GM12878 (cell line): ENCODE measurements at regions not wholly inside any gene's neighbourhood (a gene's known extent, or its start where the extent isn't known, plus 50 kb on each side); places are given as distances from the start of the nearest gene placed in this dataset.

ENCODE experiments used
- ATAC-seq: fragments of 200-7000 bp; cut with Tn5 transposase; 3 replicates; pipeline ENCODE4 v1.9.1; 2020; ENCODE audit warnings: mild to moderate bottlenecking, moderate library complexity
- BruUV-seq: library from RNA; stranded (reverse); fragments of 400-500 nt; replicated peaks from 2 replicates; lab custom pipeline; 2021; lab: Mats Ljungman, UMichigan
- CTCF ChIA-PET: fragments of 300-600 bp; sonication (Branson Sonifier 250); formaldehyde crosslinking; extraction: SDS; loops from one replicate; lab custom pipeline; 2021; ENCODE audit warnings: inconsistent platforms; lab: Yijun Ruan, JAX
- POLR2A ChIA-PET: fragments of 350-600 bp; formaldehyde crosslinking; extraction: SDS; loops from one replicate; lab custom pipeline; 2021; ENCODE audit warnings: inconsistent platforms; lab: Charles Lee
- RAD21 ChIA-PET: fragments of 300-600 bp; sonication (Branson Sonifier 250); formaldehyde crosslinking; loops from one replicate; lab custom pipeline; 2023; ENCODE audit warnings: antibody characterized with exemption; ENCODE audit not compliant: unreplicated experiment; lab: Charles Lee
- SMC1A ChIA-PET: fragments of 300-600 bp; sonication (Branson Sonifier 250); formaldehyde crosslinking; loops from one replicate; lab custom pipeline; 2023; ENCODE audit not compliant: unreplicated experiment, uncharacterized antibody; lab: Charles Lee
- DNase-seq: peaks from one replicate; pipeline ENCODE4 v3.0.0-alpha.2; 2011; ENCODE audit warnings: low read depth, low spot score
- FAIRE-seq: peaks from 3 replicates; lab custom pipeline; 2011; peaks lifted over from hg19 to GRCh38; lab: Jason Lieb, UNC
- H2AFZ ChIP-seq: 2 replicates; pipeline ENCODE4 v1.6.0; 2011; ENCODE audit warnings: low read depth, low read length, control low read depth; ENCODE audit not compliant: control insufficient read depth
- H3K27ac ChIP-seq: 2 replicates; pipeline ENCODE4 v1.5.1; 2011; ENCODE audit warnings: control low read depth; ENCODE audit not compliant: control insufficient read depth, insufficient read depth
- H3K27me3 ChIP-seq, 2 experiments: replicated peaks in 1 of 2; 2 replicates each; pipeline versions ENCODE4 v1.6.0 to v1.6.1; 2011; ENCODE audit warnings: low read length in 1 of 2; ENCODE audit not compliant: control insufficient read depth in 2 of 2, insufficient read depth in 2 of 2
- H3K36me3 ChIP-seq, 2 experiments: 2 replicates each; pipeline ENCODE4 v1.5.1; 2011; ENCODE audit warnings: low read length in 1 of 2; ENCODE audit not compliant: control insufficient read depth in 2 of 2, insufficient read depth in 2 of 2
- H3K4me1 ChIP-seq: 2 replicates; pipeline ENCODE4 v1.6.1; 2011; ENCODE audit warnings: mild to moderate bottlenecking, low read length, moderate library complexity, mixed read lengths; ENCODE audit not compliant: control insufficient read depth, insufficient read depth
- H3K4me2 ChIP-seq: 2 replicates; pipeline ENCODE4 v1.6.0; 2011; ENCODE audit warnings: control low read depth; ENCODE audit not compliant: control insufficient read depth, insufficient read depth
- H3K4me3 ChIP-seq: fragments of 200-600 bp; sonication (generic); 2 replicates; pipeline ENCODE4 v1.5.1; 2016
- H3K79me2 ChIP-seq: 2 replicates; pipeline ENCODE4 v1.6.0; 2011; ENCODE audit warnings: low read length; ENCODE audit not compliant: control insufficient read depth, insufficient read depth
- H3K9ac ChIP-seq: 2 replicates; pipeline ENCODE4 v1.8.0; 2011; ENCODE audit warnings: low read length, control low read depth, mixed read lengths; ENCODE audit not compliant: control insufficient read depth, insufficient read depth
- H3K9me3 ChIP-seq: replicated peaks from 3 replicates; pipeline ENCODE4 v1.5.1; 2011; ENCODE audit warnings: mild to moderate bottlenecking, low read length; ENCODE audit not compliant: control insufficient read depth, insufficient read depth
- H4K20me1 ChIP-seq: 2 replicates; pipeline ENCODE4 v1.6.0; 2011; ENCODE audit not compliant: control insufficient read depth, insufficient read depth
- ATF7 ChIP-seq: fragments of 450-650 bp; IDR thresholded peaks from 2 replicates; pipeline ENCODE4 v1.6.1; 2016; ENCODE audit warnings: low read depth, mild to moderate bottlenecking
- CREM ChIP-seq: IDR thresholded peaks from 2 replicates; pipeline ENCODE4 v1.6.1; 2014; ENCODE audit warnings: antibody characterized with exemption, low read depth
- KAT2A ChIP-seq: conservative IDR thresholded peaks from 2 replicates; pipeline ENCODE4 v1.6.1; 2011; ENCODE audit warnings: low read depth, low read length; ENCODE audit not compliant: control insufficient read depth
- KDM1A ChIP-seq: fragments of 200-600 bp; sonication (generic); IDR thresholded peaks from 2 replicates; pipeline ENCODE4 v1.6.1; 2016; ENCODE audit warnings: borderline replicate concordance
- MYB ChIP-seq: fragments of 150-350 bp; IDR thresholded peaks from 2 replicates; pipeline ENCODE4 v1.6.1; 2014; ENCODE audit warnings: mild to moderate bottlenecking, low read depth, low read length, borderline replicate concordance
- NBN ChIP-seq: fragments of 450-650 bp; IDR thresholded peaks from 2 replicates; pipeline ENCODE4 v1.6.1; 2016
- NR2F1 ChIP-seq: fragments of 450-650 bp; conservative IDR thresholded peaks from 2 replicates; pipeline ENCODE4 v1.6.1; 2017; ENCODE audit warnings: mild to moderate bottlenecking
- RFX5 ChIP-seq: IDR thresholded peaks from 2 replicates; pipeline ENCODE4 v1.6.1; 2011; ENCODE audit warnings: low read depth, low read length, improper control_type of control experiment
- SMARCA5 ChIP-seq: fragments of 450-650 bp; IDR thresholded peaks from 2 replicates; pipeline ENCODE4 v1.6.1; 2017; ENCODE audit warnings: mild to moderate bottlenecking
- SRF ChIP-seq, 2 experiments: IDR thresholded peaks; 2 replicates each; pipeline ENCODE4 v1.6.1; 2011; ENCODE audit warnings: low read depth in 2 of 2, low read length in 2 of 2, mild to moderate bottlenecking in 1 of 2, moderate library complexity in 1 of 2
- ZNF217 ChIP-seq: fragments of 450-650 bp; IDR thresholded peaks from 2 replicates; pipeline ENCODE4 v1.6.1; 2017; ENCODE audit warnings: antibody characterized with exemption, mild to moderate bottlenecking
- ZNF24 ChIP-seq: fragments of 450-650 bp; IDR thresholded peaks from 2 replicates; pipeline ENCODE4 v1.6.1; 2017; ENCODE audit warnings: antibody characterized with exemption, mild to moderate bottlenecking
- WGBS: methylation state at CpG from one replicate; pipeline ENCODE4 v1.1.6; 2016; ENCODE audit warnings: low lambda C conversion rate; ENCODE audit not compliant: insufficient replicate concordance, insufficient coverage; ENCODE audit errors: missing lambda C conversion rate; 5-methylcytosine and 5-hydroxymethylcytosine counted together
- in situ Hi-C: fragments of 300-500 bp; cut with MboI; formaldehyde crosslinking; loops from 9 replicates; pipeline ENCODE4 v1.14.3; 2018; ENCODE audit warnings: mixed read lengths
- intact Hi-C: fragments of 100-400 bp; cut with micrococcal nuclease; formaldehyde crosslinking; loops from one replicate; pipeline ENCODE4 v1.14.2; 2022; ENCODE audit not compliant: unreplicated experiment
- TF ChIP-seq, protein P1 (sequence below): IDR thresholded peaks from 2 replicates; pipeline ENCODE4 v1.6.1; 2011; ENCODE audit warnings: borderline replicate concordance, low read depth, mild to moderate bottlenecking, moderate library complexity, mixed read lengths, low read length; ENCODE audit not compliant: insufficient read depth; ENCODE audit errors: extremely low read length
- TF ChIP-seq, protein P2 (sequence below): fragments of 450-650 bp; IDR thresholded peaks from 2 replicates; pipeline ENCODE4 v1.6.1; 2018; ENCODE audit warnings: borderline replicate concordance, mild to moderate bottlenecking; ENCODE audit not compliant: partially characterized antibody

DNA sequence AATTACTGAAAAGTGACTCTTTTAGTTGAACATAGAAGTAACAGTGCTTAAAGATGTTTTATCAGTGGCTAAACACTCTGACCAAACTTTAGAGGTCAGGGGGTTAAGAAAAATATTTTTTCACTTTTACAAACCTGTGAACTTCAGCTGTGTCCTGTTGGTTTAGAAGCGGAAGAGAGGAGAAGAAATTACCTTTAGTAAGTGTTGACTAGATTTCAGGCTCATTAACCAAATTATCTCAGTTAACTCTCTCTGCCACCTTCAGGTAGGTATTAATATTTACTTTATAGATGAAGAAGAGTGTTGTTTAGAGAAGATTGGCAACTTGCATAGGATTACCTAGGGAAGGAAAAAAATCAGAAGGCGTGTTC is 151.9 kb upstream of the CMC1 start:
- in situ Hi-C loops (no loop called here), intact Hi-C loops (no loop called here)
- no TSS peak for BruUV-seq
- no peaks in the 10 kb centered on the region for H3K79me2 ChIP-seq
- DNase-seq (no peak), FAIRE-seq (no peak), ATAC-seq (peak; percentile 33; the same call in 2 of the 3 replicates)
- no peaks in the 10 kb centered on the region for H3K36me3 ChIP-seq
- no peak overlapping the region for H2AFZ ChIP-seq
- H3K4me1 ChIP-seq, result no peaks in the 10 kb centered on the region
- H3K9me3 ChIP-seq, result no peaks in the 10 kb centered on the region
- SMC1A ChIA-PET, result interaction anchor here (0.7 to 1.4 kb wide), 7 partner anchors 17 to 366 kb away, joined by 3 to 5 read pairs (median 3); no protein-coding TSS in a partner anchor
- POLR2A ChIA-PET, result interaction anchor here (0.7 kb wide), 1 partner anchor 41 kb away, joined by 3 read pairs; no protein-coding TSS in a partner anchor
- H4K20me1 ChIP-seq, result no peaks in the 10 kb centered on the region
- no peak overlapping the region for H3K4me2 ChIP-seq
- no peak for TF ChIP-seq ZNF24
- peak; percentile 91 for TF ChIP-seq NR2F1
- TF ChIP-seq ZNF217, result peak; percentile 46; the same call in 1 of the 2 replicates
- TF ChIP-seq, protein P1, sequence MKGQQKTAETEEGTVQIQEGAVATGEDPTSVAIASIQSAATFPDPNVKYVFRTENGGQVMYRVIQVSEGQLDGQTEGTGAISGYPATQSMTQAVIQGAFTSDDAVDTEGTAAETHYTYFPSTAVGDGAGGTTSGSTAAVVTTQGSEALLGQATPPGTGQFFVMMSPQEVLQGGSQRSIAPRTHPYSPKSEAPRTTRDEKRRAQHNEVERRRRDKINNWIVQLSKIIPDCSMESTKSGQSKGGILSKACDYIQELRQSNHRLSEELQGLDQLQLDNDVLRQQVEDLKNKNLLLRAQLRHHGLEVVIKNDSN, result no peak
- 0 out of 2 replicates have a peak, but pooled peaks have one; percentile 32 for TF ChIP-seq SMARCA5
- no peak for TF ChIP-seq KAT2A
- no peak for TF ChIP-seq NBN
- H3K4me3 ChIP-seq, result no peak overlapping the region
- H3K27ac ChIP-seq, result no peak overlapping the region
- RAD21 ChIA-PET, result interaction anchor here (0.5 to 1.3 kb wide), 3 partner anchors 39 to 54 kb away, joined by 3 to 4 read pairs (median 3); no protein-coding TSS in a partner anchor
- CTCF ChIA-PET, result interaction anchor here (1.0 to 1.6 kb wide), 4 partner anchors 33 to 156 kb away, joined by 3 to 6 read pairs (median 4); no protein-coding TSS in a partner anchor
- WGBS, result 40% methylated on average over 2 of the region's 2 CpGs
- no peaks in the 10 kb centered on the region for H3K27me3 ChIP-seq
- no peak overlapping the region for H3K9ac ChIP-seq

DNA sequence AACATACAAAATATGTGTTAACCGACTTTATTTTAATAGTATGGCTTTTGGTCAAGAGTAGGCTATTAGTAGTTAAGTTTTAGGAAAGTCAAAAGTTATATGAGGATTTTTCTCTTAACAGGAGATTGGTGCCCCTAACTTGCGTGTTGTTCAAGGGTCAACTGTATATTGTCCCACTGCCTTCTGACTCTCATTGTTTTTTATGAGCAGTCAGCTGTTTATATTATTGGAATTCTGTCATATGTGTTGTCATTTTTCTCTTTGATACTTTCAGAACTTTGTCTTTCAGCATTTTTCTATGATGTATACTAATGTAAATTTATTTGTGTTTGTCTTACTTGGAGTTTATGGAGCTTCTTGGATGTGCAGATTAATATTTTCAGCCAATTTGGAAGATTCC is 142.1 kb upstream of the CMC1 start:
- Histone ChIP-seq H4K20me1 (no peaks in the 10 kb centered on the region), H3K79me2 (no peaks in the 10 kb centered on the region), H3K9me3 (0 out of 3 replicates have a peak, but pooled peaks cover 1% of the 10 kb centered on the region), H3K27ac (no peak overlapping the region), H2AFZ (no peak overlapping the region), H3K36me3 (no peaks in the 10 kb centered on the region), H3K27me3 (no peaks in the 10 kb centered on the region), H3K4me2 (no peak overlapping the region), H3K4me3 (no peak overlapping the region), H3K9ac (no peak overlapping the region), H3K4me1 (no peaks in the 10 kb centered on the region)
- CTCF ChIA-PET, result no interaction called here
- FAIRE-seq (no peak), ATAC-seq (no peak), DNase-seq (no peak)
- POLR2A ChIA-PET, result no interaction called here
- 43% methylated on average over 2 of the region's 2 CpGs for WGBS
- RAD21 ChIA-PET, result no interaction called here
- in situ Hi-C loops, result no loop called here
- BruUV-seq, result no TSS peak
- SMC1A ChIA-PET, result interaction anchor here (1.0 to 2.9 kb wide), 3 partner anchors 9 to 14 kb away, joined by 3 to 10 read pairs (median 5); no protein-coding TSS in a partner anchor
- intact Hi-C loops, result no loop called here
- TF ChIP-seq MYB (no peak), KDM1A (no peak), SRF (IDR thresholded peaks at IDR 0.05; ENCODE audit: low read depth in 2 of 2, low read length in 2 of 2) (no peak), CREM (no peak), RFX5 (no peak), ATF7 (no peak)
- TF ChIP-seq, protein P2, sequence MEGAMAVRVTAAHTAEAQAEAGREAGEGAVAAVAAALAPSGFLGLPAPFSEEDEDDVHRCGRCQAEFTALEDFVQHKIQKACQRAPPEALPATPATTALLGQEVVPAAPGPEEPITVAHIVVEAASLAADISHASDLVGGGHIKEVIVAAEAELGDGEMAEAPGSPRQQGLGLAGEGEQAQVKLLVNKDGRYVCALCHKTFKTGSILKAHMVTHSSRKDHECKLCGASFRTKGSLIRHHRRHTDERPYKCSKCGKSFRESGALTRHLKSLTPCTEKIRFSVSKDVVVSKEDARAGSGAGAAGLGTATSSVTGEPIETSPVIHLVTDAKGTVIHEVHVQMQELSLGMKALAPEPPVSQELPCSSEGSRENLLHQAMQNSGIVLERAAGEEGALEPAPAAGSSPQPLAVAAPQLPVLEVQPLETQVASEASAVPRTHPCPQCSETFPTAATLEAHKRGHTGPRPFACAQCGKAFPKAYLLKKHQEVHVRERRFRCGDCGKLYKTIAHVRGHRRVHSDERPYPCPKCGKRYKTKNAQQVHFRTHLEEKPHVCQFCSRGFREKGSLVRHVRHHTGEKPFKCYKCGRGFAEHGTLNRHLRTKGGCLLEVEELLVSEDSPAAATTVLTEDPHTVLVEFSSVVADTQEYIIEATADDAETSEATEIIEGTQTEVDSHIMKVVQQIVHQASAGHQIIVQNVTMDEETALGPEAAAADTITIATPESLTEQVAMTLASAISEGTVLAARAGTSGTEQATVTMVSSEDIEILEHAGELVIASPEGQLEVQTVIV, result no peak
